ENCODE measurements at regions not wholly inside any gene's neighbourhood (a gene's known extent, or its start where the extent isn't known, plus 50 kb on each side); places are given as distances from the start of the nearest gene placed in this dataset.

GRCh38 chr6:119633461-119633860, 283.9 kb upstream of the MAN1A1 start:
- Histone ChIP-seq H3K36me3 (ENCODE audit: insufficient read depth) (no peaks in the 10 kb centered on the region), H3K4me3 (no peak overlapping the region), H3F3A (replicated peaks; ENCODE audit: low read depth) (no peaks in the 10 kb centered on the region), H3K4me1 (ENCODE audit: insufficient read depth) (peaks cover 7% of the 10 kb centered on the region; the same call in 1 of the 2 replicates), H2AFZ (no peak overlapping the region), H3K79me2 (replicated peaks; ENCODE audit: insufficient read depth) (no peaks in the 10 kb centered on the region), H3K9me2 (ENCODE audit: insufficient read depth) (no peaks in the 10 kb centered on the region), H3K27ac (ENCODE audit: low read depth) (no peak overlapping the region), H4K20me1 (replicated peaks; ENCODE audit: insufficient read depth) (no peaks in the 10 kb centered on the region), H3K4me2 (no peak overlapping the region), H3K27me3 (ENCODE audit: insufficient read depth) (no peaks in the 10 kb centered on the region)
- no peak overlapping the region for H3K27ac Mint-ChIP-seq
- ATAC-seq, result no peak
- no peak overlapping the region for H3K4me3 Mint-ChIP-seq
- peaks cover 2% of the 10 kb centered on the region for H3K27me3 Mint-ChIP-seq (ENCODE audit: insufficient read depth, low read depth, poor library complexity)
- TF ChIP-seq EZH2 (IDR thresholded peaks at IDR 0.05; ENCODE audit: low read depth, unreplicated experiment) (no peak), ZNF462 (CRISPR knock-in tag; IDR thresholded peaks at IDR 0.05) (no peak), STAT1 (IDR thresholded peaks at IDR 0.05; ENCODE audit: unreplicated experiment) (no peak), EZH2phosphoT487 (IDR thresholded peaks at IDR 0.05; ENCODE audit: unreplicated experiment) (no peak), CTCF (conservative IDR thresholded peaks at IDR 0.05; ENCODE audit: low read depth in 2 of 2) (no peak), NANOG (IDR thresholded peaks at IDR 0.05; ENCODE audit: borderline replicate concordance) (no peak), ZNF114 (CRISPR knock-in tag; IDR thresholded peaks at IDR 0.05) (no peak), REST (IDR thresholded peaks at IDR 0.05; ENCODE audit: unreplicated experiment) (no peak), ETS1 (IDR thresholded peaks at IDR 0.05) (no peak), ZNF331 (CRISPR knock-in tag; IDR thresholded peaks at IDR 0.05; ENCODE audit: low read depth) (no peak), JUNB (IDR thresholded peaks at IDR 0.05; ENCODE audit: unreplicated experiment) (no peak)
- no peaks in the 10 kb centered on the region for H3K36me3 Mint-ChIP-seq (ENCODE audit: low read depth)
- no peaks in the 10 kb centered on the region for H3K9me3 Mint-ChIP-seq
- DNase-seq (ENCODE audit: low spot score), result no peak
- H3K4me1 Mint-ChIP-seq, result peaks cover 6% of the 10 kb centered on the region; the same call in 2 of the 3 replicates
